HL-60 (cell line): ENCODE measurements at regions not wholly inside any gene's neighbourhood (a gene's known extent, or its start where the extent isn't known, plus 50 kb on each side); places are given as distances from the start of the nearest gene placed in this dataset.

Experiments used
- DNase-seq, 2 experiments: peaks; one replicate each; pipeline ENCODE4 v3.0.0-alpha.2; 2010 to 2020; ENCODE audit warnings: low read depth in 1 of 2, low spot score in 1 of 2
- H3K27ac ChIP-seq: fragments of 250-450 bp; sonication (Bioruptor Pico); replicated peaks from 2 replicates; pipeline ENCODE4 v1.5.1; 2020; ENCODE audit warnings: mild to moderate bottlenecking, moderate library complexity
- H3K27me3 ChIP-seq: fragments of 250-450 bp; sonication (Bioruptor Pico); 2 replicates; pipeline ENCODE4 v1.5.1; 2021; ENCODE audit warnings: mild to moderate bottlenecking, moderate library complexity; ENCODE audit not compliant: insufficient read depth, poor library complexity, severe bottlenecking
- H3K4me3 ChIP-seq: replicated peaks from 2 replicates; pipeline ENCODE4 v1.5.1; 2011; ENCODE audit warnings: mild to moderate bottlenecking, control low read depth, low read length; ENCODE audit not compliant: insufficient read depth
- GABPA ChIP-seq: IDR thresholded peaks from 2 replicates; pipeline ENCODE4 v1.6.1; 2012; ENCODE audit warnings: low read depth
- POLR2AphosphoS5 ChIP-seq: IDR thresholded peaks from 2 replicates; pipeline ENCODE4 v1.6.1; 2012; ENCODE audit warnings: low read depth
- REST ChIP-seq: IDR thresholded peaks from 2 replicates; pipeline ENCODE4 v1.6.1; 2012; ENCODE audit warnings: low read depth; ENCODE audit not compliant: insufficient replicate concordance
- SPI1 ChIP-seq: IDR thresholded peaks from 2 replicates; pipeline ENCODE4 v1.6.1; 2012; ENCODE audit warnings: low read depth, mild to moderate bottlenecking, borderline replicate concordance
- TF ChIP-seq, protein P1 (sequence below): IDR thresholded peaks from one replicate; pipeline ENCODE4 v1.5.1; 2011; ENCODE audit warnings: low read length, control low read depth, inconsistent platforms; ENCODE audit not compliant: insufficient read depth

GRCh38 chr9:90088856-90089255, 484.0 kb downstream of the GADD45G start:
- Histone ChIP-seq H3K27me3 (peaks cover 3% of the 10 kb centered on the region), H3K4me3 (no peak overlapping the region), H3K27ac (no peak overlapping the region)
- no peak for DNase-seq
- TF ChIP-seq GABPA (no peak), POLR2AphosphoS5 (no peak), REST (no peak), SPI1 (no peak)
- TF ChIP-seq, protein P1, sequence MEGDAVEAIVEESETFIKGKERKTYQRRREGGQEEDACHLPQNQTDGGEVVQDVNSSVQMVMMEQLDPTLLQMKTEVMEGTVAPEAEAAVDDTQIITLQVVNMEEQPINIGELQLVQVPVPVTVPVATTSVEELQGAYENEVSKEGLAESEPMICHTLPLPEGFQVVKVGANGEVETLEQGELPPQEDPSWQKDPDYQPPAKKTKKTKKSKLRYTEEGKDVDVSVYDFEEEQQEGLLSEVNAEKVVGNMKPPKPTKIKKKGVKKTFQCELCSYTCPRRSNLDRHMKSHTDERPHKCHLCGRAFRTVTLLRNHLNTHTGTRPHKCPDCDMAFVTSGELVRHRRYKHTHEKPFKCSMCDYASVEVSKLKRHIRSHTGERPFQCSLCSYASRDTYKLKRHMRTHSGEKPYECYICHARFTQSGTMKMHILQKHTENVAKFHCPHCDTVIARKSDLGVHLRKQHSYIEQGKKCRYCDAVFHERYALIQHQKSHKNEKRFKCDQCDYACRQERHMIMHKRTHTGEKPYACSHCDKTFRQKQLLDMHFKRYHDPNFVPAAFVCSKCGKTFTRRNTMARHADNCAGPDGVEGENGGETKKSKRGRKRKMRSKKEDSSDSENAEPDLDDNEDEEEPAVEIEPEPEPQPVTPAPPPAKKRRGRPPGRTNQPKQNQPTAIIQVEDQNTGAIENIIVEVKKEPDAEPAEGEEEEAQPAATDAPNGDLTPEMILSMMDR = no peak

- no peak for DNase-seq
- H3K27me3 ChIP-seq = peaks cover 6% of the 10 kb centered on the region
- TF ChIP-seq, protein P1 = no peak
- no peak for TF ChIP-seq POLR2AphosphoS5
- no peak for TF ChIP-seq SPI1
- no peak for TF ChIP-seq GABPA
- TF ChIP-seq REST = no peak
Measured at GRCh38 chr9:90090997-90091396, 486.2 kb downstream of the GADD45G start.

GRCh38 chr9:90092508-90092907, 487.7 kb downstream of the GADD45G start:
- H3K27me3 ChIP-seq = peaks cover 3% of the 10 kb centered on the region
- H3K4me3 ChIP-seq = no peak overlapping the region
- no peak for TF ChIP-seq POLR2AphosphoS5
- no peak for TF ChIP-seq SPI1
- no peak for TF ChIP-seq GABPA
- TF ChIP-seq, protein P1 = no peak
- no peak for TF ChIP-seq REST
- H3K27ac ChIP-seq = no peak overlapping the region
- DNase-seq = no peak

More at GRCh38 chr9:90090997-90091396, 486.2 kb downstream of the GADD45G start:
- H3K4me3 ChIP-seq = no peak overlapping the region
- no peak overlapping the region for H3K27ac ChIP-seq
